Esophagus squamous epithelium (tissue), 5 donors: ENCODE measurements at regions not wholly inside any gene's neighbourhood (a gene's known extent, or its start where the extent isn't known, plus 50 kb on each side); places are given as distances from the start of the nearest gene placed in this dataset.
A peak's percentile ranks its signal among the peaks of the same experiment; 100 is the strongest.

ENCODE experiments used
- DNase-seq: peaks from one replicate; lab custom pipeline; 2025; lab: John Stamatoyannopoulos, UW
- H3K27ac ChIP-seq, 4 donors: fragments of 200-600 bp; sonication (generic); one replicate each; pipeline ENCODE4 v1.5.1; 2016 to 2019; ENCODE audit warnings: mild to moderate bottlenecking in 1 of 4
- H3K27me3 ChIP-seq, 4 donors: fragments of 200-600 bp; sonication (generic); 1 replicate in 3 of 4; 2 replicates in 1 of 4; pipeline versions ENCODE4 v1.5.1 to v1.6.0; 2017 to 2021; ENCODE audit warnings: antibody characterized with exemption in 1 of 4
- H3K36me3 ChIP-seq, 3 donors: fragments of 200-600 bp; sonication (generic); one replicate each; pipeline ENCODE4 v1.5.1; 2016 to 2019
- H3K4me1 ChIP-seq, 3 donors: fragments of 200-600 bp; sonication (generic); one replicate each; pipeline ENCODE4 v1.5.1; 2017 to 2019
- H3K4me3 ChIP-seq, 4 donors: fragments of 200-600 bp; sonication (generic); 1 replicate in 3 of 4; 2 replicates in 1 of 4; pipeline ENCODE4 v1.5.1; 2016 to 2019; ENCODE audit warnings: mild to moderate bottlenecking in 2 of 4, moderate library complexity in 1 of 4
- H3K9me3 ChIP-seq, 3 donors: fragments of 200-600 bp; sonication (generic); one replicate each; pipeline ENCODE4 v1.5.1; 2016 to 2019
- CTCF ChIP-seq, 6 experiments: fragments of 450-650 bp in 4 of 6; fragments of 200-600 bp in 2 of 6; sonication (generic) in 2 of 6; IDR thresholded peaks; one replicate each; pipeline ENCODE4 v1.5.1; 2016 to 2019; ENCODE audit warnings: antibody characterized with exemption in 6 of 6, mild to moderate bottlenecking in 4 of 6, moderate library complexity in 4 of 6
- POLR2A ChIP-seq, 4 donors: fragments of 450-650 bp; IDR thresholded peaks; one replicate each; pipeline ENCODE4 v1.6.1; 2017; ENCODE audit warnings: antibody characterized with exemption in 4 of 4, mild to moderate bottlenecking in 4 of 4, moderate library complexity in 3 of 4
- WGBS, 2 donors: methylation state at CpG; one replicate each; pipeline ENCODE4 v1.1.5; 2018; 5-methylcytosine and 5-hydroxymethylcytosine counted together
- intact Hi-C: fragments of 100-400 bp; cut with DNase I; formaldehyde crosslinking; loops from one replicate; pipeline ENCODE4 v1.15.0; 2022
- donor health status: DM: yes; HTN: yes; CAD: no.

- intact Hi-C loops = no loop called here
- Histone ChIP-seq H3K27ac (peak overlapping the region in 2 of 4 donors; percentile 53 to 59), H3K4me1 (peaks cover 7 to 42% (median 19%) of the 10 kb centered on the region in 3 donors), H3K36me3 (no peaks in the 10 kb centered on the region), H3K9me3 (no peaks in the 10 kb centered on the region), H3K27me3 (no peaks in the 10 kb centered on the region), H3K4me3 (no peak overlapping the region)
- 87 to 88% methylated on average over 7 to 10 of the region's 10 CpGs for WGBS, 2 donors
- no peak for TF ChIP-seq CTCF (IDR thresholded peaks at IDR 0.05)
- TF ChIP-seq POLR2A (IDR thresholded peaks at IDR 0.05) = no peak
- no peak for DNase-seq
These were observed 222.4 kb upstream of the MYLIP start for GRCh38 chr6:15906420-15907016.

- H3K27ac ChIP-seq = no peak overlapping the region
- H3K4me1 ChIP-seq = peaks cover 12 to 48% (median 21%) of the 10 kb centered on the region in 3 donors
- no peaks in the 10 kb centered on the region for H3K36me3 ChIP-seq
- WGBS, 2 donors = 84 to 85% methylated on average over 5 to 8 of the region's 8 CpGs
- H3K9me3 ChIP-seq = no peaks in the 10 kb centered on the region
- DNase-seq = no peak
- no peaks in the 10 kb centered on the region for H3K27me3 ChIP-seq
- TF ChIP-seq POLR2A (IDR thresholded peaks at IDR 0.05) = no peak
- TF ChIP-seq CTCF (IDR thresholded peaks at IDR 0.05) = no peak
- intact Hi-C loops = no loop called here
- no peak overlapping the region for H3K4me3 ChIP-seq
These were observed 223.1 kb upstream of the MYLIP start for GRCh38 chr6:15905488-15906419.

- Histone ChIP-seq H3K36me3 (no peaks in the 10 kb centered on the region), H3K27me3 (no peaks in the 10 kb centered on the region), H3K27ac (no peak overlapping the region), H3K9me3 (no peaks in the 10 kb centered on the region), H3K4me1 (peaks cover 14 to 56% (median 27%) of the 10 kb centered on the region in 3 donors), H3K4me3 (no peak overlapping the region)
- 75 to 86% methylated on average over 5 to 6 of the region's 6 CpGs for WGBS, 2 donors
- no peak for TF ChIP-seq POLR2A (IDR thresholded peaks at IDR 0.05)
- TF ChIP-seq CTCF (IDR thresholded peaks at IDR 0.05) = no peak
- DNase-seq = no peak
- intact Hi-C loops = no loop called here
These were observed 224.1 kb upstream of the MYLIP start for GRCh38 chr6:15904651-15905376.

- no peaks in the 10 kb centered on the region for H3K27me3 ChIP-seq
- H3K36me3 ChIP-seq = no peaks in the 10 kb centered on the region
- TF ChIP-seq POLR2A (IDR thresholded peaks at IDR 0.05) = peak in 1 of 4 donors; percentile 15
- TF ChIP-seq CTCF (IDR thresholded peaks at IDR 0.05) = peak in 3 of 6 experiments; percentile 36 to 62 (median 45)
- no peaks in the 10 kb centered on the region for H3K9me3 ChIP-seq
- intact Hi-C loops = no loop called here
- H3K27ac ChIP-seq = peak overlapping the region; percentile 66 to 87 (median 83)
- H3K4me3 ChIP-seq = no peak overlapping the region
- 24 to 32% methylated on average over 9 to 11 of the region's 13 CpGs for WGBS, 2 donors
- DNase-seq = no peak
- H3K4me1 ChIP-seq = peaks cover 22 to 54% (median 23%) of the 10 kb centered on the region in 3 donors
These were observed 227.5 kb upstream of the MYLIP start for GRCh38 chr6:15901141-15902115.
